ENCODE measurements at regions not wholly inside any gene's neighbourhood (a gene's known extent, or its start where the extent isn't known, plus 50 kb on each side); places are given as distances from the start of the nearest gene placed in this dataset.

GRCh38 chr22:47929646-47930185, 1167.3 kb downstream of the TBC1D22A start:
- no peak for TF ChIP-seq POLR2A (IDR thresholded peaks at IDR 0.05; ENCODE audit: low read depth, low read length)
- no peak for TF ChIP-seq POLR2AphosphoS5 (IDR thresholded peaks at IDR 0.05; ENCODE audit: low read depth, low read length)
- TF ChIP-seq SPI1 (IDR thresholded peaks at IDR 0.05; ENCODE audit: low read depth, low read length) = no peak
- no peak for TF ChIP-seq TAF1 (IDR thresholded peaks at IDR 0.05; ENCODE audit: low read depth, low read length)

Data from GM12891 (cell line).